ENCODE measurements at regions not wholly inside any gene's neighbourhood (a gene's known extent, or its start where the extent isn't known, plus 50 kb on each side); places are given as distances from the start of the nearest gene placed in this dataset.
"Not testable (repeated sequence)": the region's sequence is repeated elsewhere in the genome, so short reads cannot be mapped to it uniquely, and the experiment has no call there.

GRCh38 chr13:78137404-78138142 lies 218.9 kb upstream of the EDNRB start:
- peak; percentile 8 to 10 for DNase-seq

- DNase-seq = no peak
These were observed 218.3 kb upstream of the EDNRB start for GRCh38 chr13:78136966-78137365.

- no peak for DNase-seq
These were observed 214.9 kb upstream of the EDNRB start for GRCh38 chr13:78133511-78133910.

GRCh38 chr13:78131811-78132210 lies 213.2 kb upstream of the EDNRB start:
- no peak for DNase-seq

GRCh38 chr13:78131346-78131745 lies 212.7 kb upstream of the EDNRB start:
- DNase-seq = no peak

- DNase-seq = no peak
These were observed 211.2 kb upstream of the EDNRB start for GRCh38 chr13:78129823-78130222.

- no peak for DNase-seq
These were observed 210.7 kb upstream of the EDNRB start for GRCh38 chr13:78129359-78129758.

GRCh38 chr13:78121459-78122348 lies 203.1 kb upstream of the EDNRB start:
- DNase-seq = peak; percentile 14 to 29

- no peak for DNase-seq
These were observed 202.4 kb upstream of the EDNRB start for GRCh38 chr13:78121001-78121400.

- DNase-seq = not testable (repeated sequence)
These were observed 201.5 kb upstream of the EDNRB start for GRCh38 chr13:78120144-78120543.

- DNase-seq = not testable (repeated sequence)
These were observed 198.4 kb upstream of the EDNRB start for GRCh38 chr13:78117070-78117469.

- DNase-seq = no peak
These were observed 187.0 kb upstream of the EDNRB start for GRCh38 chr13:78105656-78106055.

- DNase-seq = no peak
These were observed 185.3 kb upstream of the EDNRB start for GRCh38 chr13:78103936-78104335.

- DNase-seq = no peak
These were observed 184.1 kb upstream of the EDNRB start for GRCh38 chr13:78102741-78103140.

- no peak for DNase-seq
These were observed 183.6 kb upstream of the EDNRB start for GRCh38 chr13:78102121-78102677.

GRCh38 chr13:78100486-78100885 lies 181.9 kb upstream of the EDNRB start:
- DNase-seq = no peak

- no peak for DNase-seq
These were observed 179.6 kb upstream of the EDNRB start for GRCh38 chr13:78098249-78098648.

GRCh38 chr13:78096221-78096620 lies 177.6 kb upstream of the EDNRB start:
- no peak for DNase-seq

- DNase-seq = no peak
These were observed 169.5 kb upstream of the EDNRB start for GRCh38 chr13:78087966-78088678.

GRCh38 chr13:78085434-78086225 lies 167.0 kb upstream of the EDNRB start:
- DNase-seq = no peak

- no peak for DNase-seq
These were observed 165.8 kb upstream of the EDNRB start for GRCh38 chr13:78084401-78084800.

GRCh38 chr13:78078168-78078567 lies 159.5 kb upstream of the EDNRB start:
- DNase-seq = no peak
